ENCODE measurements at regions not wholly inside any gene's neighbourhood (a gene's known extent, or its start where the extent isn't known, plus 50 kb on each side); places are given as distances from the start of the nearest gene placed in this dataset.

GRCh38 chrX:17976955-17977354, 115.9 kb upstream of the RAI2 start:
- ChIA-PET POLR2A (ENCODE audit: unreplicated experiment) (no interaction called here), CTCF (no interaction called here)
- WGBS, 2 experiments (ENCODE audit: extremely low coverage in 2 of 2, insufficient read length in 1 of 2), result no CpG with 5 or more reads among the region's 3 CpGs
- Histone ChIP-seq H2BK20ac (ENCODE audit: low read depth, low read length) (no peak overlapping the region), H3K27ac (ENCODE audit: insufficient read depth, low read length) (no peak overlapping the region), H4K8ac (ENCODE audit: low read depth in 2 of 2, low read length in 2 of 2) (no peak overlapping the region), H3K9me3 (ENCODE audit: control insufficient read depth, insufficient read depth, low read length) (no peaks in the 10 kb centered on the region), H3K79me1 (ENCODE audit: low read depth in 1 of 2, low read length in 2 of 2) (no peaks in the 10 kb centered on the region), H3K27me3 (ENCODE audit: control insufficient read depth, insufficient read depth, low read length) (no peaks in the 10 kb centered on the region), H2AK9ac (replicated peaks; ENCODE audit: low read depth, low read length, poor library complexity) (no peak overlapping the region), H3K4me2 (ENCODE audit: low read depth, low read length) (no peak overlapping the region), H4K20me1 (ENCODE audit: insufficient read depth, low read length) (no peaks in the 10 kb centered on the region), H2BK15ac (ENCODE audit: low read depth, low read length) (no peak overlapping the region), H3K18ac (ENCODE audit: low read depth, low read length) (no peak overlapping the region), H3K56ac (ENCODE audit: extremely low read depth, insufficient read depth, low read length) (no peak overlapping the region), H3K23ac (ENCODE audit: low read depth, low read length) (no peak overlapping the region), H2BK120ac (ENCODE audit: low read depth, low read length) (no peak overlapping the region), H2AFZ (replicated peaks; ENCODE audit: low read length, poor library complexity) (no peak overlapping the region), H3K14ac (replicated peaks; ENCODE audit: low read depth, low read length) (no peak overlapping the region), H3K4me3 (ENCODE audit: insufficient read depth, low read depth, low read length) (no peak overlapping the region), H3K4ac (ENCODE audit: low read depth, low read length) (no peak overlapping the region), H3K36me3 (ENCODE audit: control insufficient read depth, insufficient read depth, low read length) (no peaks in the 10 kb centered on the region), H4K91ac (ENCODE audit: insufficient read depth, low read depth, low read length) (no peak overlapping the region), H2BK5ac (ENCODE audit: low read depth, low read length, poor library complexity, severe bottlenecking) (no peak overlapping the region), H4K5ac (ENCODE audit: low read depth, low read length) (no peak overlapping the region), H3K9me1 (ENCODE audit: insufficient read depth, low read length) (no peaks in the 10 kb centered on the region), H2AK5ac (ENCODE audit: low read depth, low read length) (no peak overlapping the region), H3K9ac (ENCODE audit: low read depth, low read length) (no peak overlapping the region), H3K4me1 (ENCODE audit: control insufficient read depth, insufficient read depth, low read length) (no peaks in the 10 kb centered on the region)
- ATAC-seq (ENCODE audit: low read depth) (no peak), DNase-seq (no peak)
- no TSS peak for BruUV-seq (replicated peaks)
- dilution Hi-C loops (cut with HindIII; ENCODE audit: low sequenced_read_pairs, unreplicated experiment), result no loop called here
- in situ Hi-C loops (cut with MboI; ENCODE audit: low sequenced_read_pairs), result no loop called here
- intact Hi-C loops (cut with micrococcal nuclease), result no loop called here
- TF ChIP-seq MXI1 (IDR thresholded peaks at IDR 0.05; ENCODE audit: borderline replicate concordance, low read depth, low read length) (no peak), RCOR1 (IDR thresholded peaks at IDR 0.05; ENCODE audit: insufficient replicate concordance, low read length) (no peak), FOS (IDR thresholded peaks at IDR 0.05; ENCODE audit: low read depth, low read length) (no peak), SMC3 (IDR thresholded peaks at IDR 0.05; ENCODE audit: low read depth, low read length) (no peak), RFX5 (IDR thresholded peaks at IDR 0.05; ENCODE audit: low read depth, low read length) (no peak), POLR2A (IDR thresholded peaks at IDR 0.05; ENCODE audit: low read depth, low read length) (no peak), CTCF (conservative IDR thresholded peaks at IDR 0.05; ENCODE audit: low read depth, low read length) (no peak), CHD1 (IDR thresholded peaks at IDR 0.05; ENCODE audit: low read depth, low read length) (no peak)
- TF ChIP-seq, protein P1, sequence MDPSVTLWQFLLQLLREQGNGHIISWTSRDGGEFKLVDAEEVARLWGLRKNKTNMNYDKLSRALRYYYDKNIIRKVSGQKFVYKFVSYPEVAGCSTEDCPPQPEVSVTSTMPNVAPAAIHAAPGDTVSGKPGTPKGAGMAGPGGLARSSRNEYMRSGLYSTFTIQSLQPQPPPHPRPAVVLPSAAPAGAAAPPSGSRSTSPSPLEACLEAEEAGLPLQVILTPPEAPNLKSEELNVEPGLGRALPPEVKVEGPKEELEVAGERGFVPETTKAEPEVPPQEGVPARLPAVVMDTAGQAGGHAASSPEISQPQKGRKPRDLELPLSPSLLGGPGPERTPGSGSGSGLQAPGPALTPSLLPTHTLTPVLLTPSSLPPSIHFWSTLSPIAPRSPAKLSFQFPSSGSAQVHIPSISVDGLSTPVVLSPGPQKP (IDR thresholded peaks at IDR 0.05; ENCODE audit: borderline replicate concordance, low read depth, low read length), result no peak

Data from IMR-90 (cell line).